ENCODE measurements at regions not wholly inside any gene's neighbourhood (a gene's known extent, or its start where the extent isn't known, plus 50 kb on each side); places are given as distances from the start of the nearest gene placed in this dataset.

- TF ChIP-seq CTCF (IDR thresholded peaks at IDR 0.05; ENCODE audit: insufficient read depth, low read length) = no peak
- no peak for TF ChIP-seq POLR2AphosphoS5 (IDR thresholded peaks at IDR 0.05; ENCODE audit: low read depth)
- TF ChIP-seq REST (IDR thresholded peaks at IDR 0.05; ENCODE audit: insufficient replicate concordance, low read depth) = no peak
Observed at GRCh38 chr7:13560441-13560840, 429.0 kb downstream of the ETV1 start.
